ACC112 (cell line): ENCODE measurements at regions not wholly inside any gene's neighbourhood (a gene's known extent, or its start where the extent isn't known, plus 50 kb on each side); places are given as distances from the start of the nearest gene placed in this dataset.

ENCODE experiments used
- H2AFZ ChIP-seq: fragments of 200-600 bp; sonication (generic); one replicate; pipeline ENCODE4 v1.6.0; 2017; ENCODE audit warnings: antibody characterized with exemption, low read length; ENCODE audit not compliant: unreplicated experiment
- H3K27ac ChIP-seq: fragments of 200-600 bp; sonication (generic); 2 replicates; pipeline ENCODE4 v1.5.1; 2014; ENCODE audit warnings: low read depth, mild to moderate bottlenecking, antibody characterized with exemption, low read length, moderate library complexity
- H3K27me3 ChIP-seq: fragments of 200-600 bp; sonication (generic); 2 replicates; pipeline ENCODE4 v1.6.1; 2014; ENCODE audit warnings: mild to moderate bottlenecking, antibody characterized with exemption, low read length, moderate library complexity, mixed read lengths; ENCODE audit not compliant: insufficient read depth
- H3K36me3 ChIP-seq: fragments of 200-600 bp; sonication (generic); 2 replicates; pipeline ENCODE4 v1.6.1; 2016; ENCODE audit warnings: mild to moderate bottlenecking, antibody characterized with exemption, low read length, moderate library complexity, mixed read lengths; ENCODE audit not compliant: insufficient read depth
- H3K4me1 ChIP-seq: fragments of 200-600 bp; sonication (generic); one replicate; pipeline ENCODE4 v1.6.1; 2016; ENCODE audit warnings: low read length, mixed read lengths; ENCODE audit not compliant: insufficient read depth, unreplicated experiment, control insufficient read depth
- H3K4me3 ChIP-seq: fragments of 200-600 bp; sonication (generic); 2 replicates; pipeline ENCODE4 v1.5.1; 2014; ENCODE audit warnings: mild to moderate bottlenecking, low read depth, low read length
- H3K79me2 ChIP-seq: fragments of 200-600 bp; sonication (generic); one replicate; pipeline ENCODE4 v1.6.0; 2016; ENCODE audit warnings: low read length; ENCODE audit not compliant: control insufficient read depth, unreplicated experiment, insufficient read depth

GRCh38 chr2:206212673-206213513 lies 53.2 kb downstream of the EEF1B2 start:
- Histone ChIP-seq H3K4me3 (peak overlapping the region; percentile 81), H3K4me1 (peaks cover 17% of the 10 kb centered on the region), H3K27ac (peak overlapping the region; percentile 54), H3K36me3 (no peaks in the 10 kb centered on the region), H3K27me3 (no peaks in the 10 kb centered on the region), H3K79me2 (peaks cover 6% of the 10 kb centered on the region), H2AFZ (peak overlapping the region; percentile 100)

DNA sequence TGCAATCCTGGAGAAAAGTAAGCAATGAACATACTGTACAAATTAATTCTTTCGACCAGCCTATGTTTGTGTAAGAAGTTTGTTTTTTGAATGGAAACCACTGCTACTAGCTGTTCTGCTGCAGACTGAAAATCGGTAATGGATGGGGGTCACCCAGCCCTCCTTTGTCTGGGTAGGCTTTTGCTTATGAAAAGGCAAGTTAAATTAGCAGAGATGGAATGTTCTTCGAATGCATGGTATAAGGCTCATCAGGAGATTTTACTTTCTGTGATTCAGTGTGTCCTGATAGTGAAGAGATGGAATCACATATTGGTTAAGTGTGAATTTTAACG lies 53.8 kb downstream of the EEF1B2 start:
- H3K27me3 ChIP-seq: no peaks in the 10 kb centered on the region
- peak overlapping the region; percentile 81 for H3K4me3 ChIP-seq
- H3K27ac ChIP-seq: peak overlapping the region; percentile 54
- no peaks in the 10 kb centered on the region for H3K36me3 ChIP-seq
- H3K4me1 ChIP-seq: peaks cover 23% of the 10 kb centered on the region
- peaks cover 6% of the 10 kb centered on the region for H3K79me2 ChIP-seq
- peak overlapping the region; percentile 100 for H2AFZ ChIP-seq

GRCh38 chr2:206217166-206217565 lies 57.3 kb upstream of the ZDBF2 start:
- no peak overlapping the region for H3K4me3 ChIP-seq
- H3K27ac ChIP-seq: no peak overlapping the region
- no peaks in the 10 kb centered on the region for H3K36me3 ChIP-seq
- H3K27me3 ChIP-seq: no peaks in the 10 kb centered on the region
- H2AFZ ChIP-seq: peak overlapping the region; percentile 70
- H3K79me2 ChIP-seq: no peaks in the 10 kb centered on the region
- peaks cover 15% of the 10 kb centered on the region for H3K4me1 ChIP-seq

DNA sequence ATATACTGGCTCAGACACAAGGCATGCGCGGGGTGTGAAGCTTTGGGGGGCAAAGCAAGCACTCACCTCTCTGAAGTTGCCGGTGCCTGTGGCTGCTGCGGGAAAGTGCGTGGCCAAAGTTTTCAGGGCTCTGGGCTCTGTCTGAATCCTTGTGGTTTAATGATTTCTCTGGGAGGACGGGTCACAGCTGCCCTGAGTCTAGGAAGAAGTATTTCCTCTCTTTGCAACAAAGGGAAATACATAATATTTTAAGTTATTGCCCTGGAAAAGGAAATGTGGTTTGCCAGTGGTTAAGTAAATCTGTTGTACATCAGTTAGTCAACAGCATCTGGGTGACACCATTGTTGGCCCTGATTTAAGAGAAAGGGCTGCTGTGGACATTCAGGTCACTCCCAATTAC lies 56.7 kb upstream of the ZDBF2 start:
- H3K4me3 ChIP-seq: no peak overlapping the region
- H3K27ac ChIP-seq: no peak overlapping the region
- no peaks in the 10 kb centered on the region for H3K27me3 ChIP-seq
- H2AFZ ChIP-seq: peak overlapping the region; percentile 70
- no peaks in the 10 kb centered on the region for H3K79me2 ChIP-seq
- peaks cover 12% of the 10 kb centered on the region for H3K4me1 ChIP-seq
- H3K36me3 ChIP-seq: no peaks in the 10 kb centered on the region

- H3K27ac ChIP-seq: no peak overlapping the region
- no peaks in the 10 kb centered on the region for H3K79me2 ChIP-seq
- H2AFZ ChIP-seq: peak overlapping the region; percentile 70
- H3K27me3 ChIP-seq: no peaks in the 10 kb centered on the region
- no peaks in the 10 kb centered on the region for H3K36me3 ChIP-seq
- no peak overlapping the region for H3K4me3 ChIP-seq
- H3K4me1 ChIP-seq: peaks cover 12% of the 10 kb centered on the region
These were observed 56.3 kb upstream of the ZDBF2 start for GRCh38 chr2:206218156-206218555.

GRCh38 chr2:206218796-206219499 lies 55.5 kb upstream of the ZDBF2 start:
- no peaks in the 10 kb centered on the region for H3K36me3 ChIP-seq
- peaks cover 10% of the 10 kb centered on the region for H3K4me1 ChIP-seq
- H3K79me2 ChIP-seq: no peaks in the 10 kb centered on the region
- H3K27me3 ChIP-seq: no peaks in the 10 kb centered on the region
- H3K27ac ChIP-seq: no peak overlapping the region
- peak overlapping the region; percentile 46 for H2AFZ ChIP-seq
- peak overlapping the region; percentile 54 for H3K4me3 ChIP-seq

- Histone ChIP-seq H3K4me3 (no peak overlapping the region), H3K27ac (no peak overlapping the region), H3K79me2 (no peaks in the 10 kb centered on the region), H2AFZ (no peak overlapping the region), H3K36me3 (no peaks in the 10 kb centered on the region), H3K27me3 (no peaks in the 10 kb centered on the region), H3K4me1 (peaks cover 10% of the 10 kb centered on the region)
These were observed 54.5 kb upstream of the ZDBF2 start for GRCh38 chr2:206219957-206220356.

DNA sequence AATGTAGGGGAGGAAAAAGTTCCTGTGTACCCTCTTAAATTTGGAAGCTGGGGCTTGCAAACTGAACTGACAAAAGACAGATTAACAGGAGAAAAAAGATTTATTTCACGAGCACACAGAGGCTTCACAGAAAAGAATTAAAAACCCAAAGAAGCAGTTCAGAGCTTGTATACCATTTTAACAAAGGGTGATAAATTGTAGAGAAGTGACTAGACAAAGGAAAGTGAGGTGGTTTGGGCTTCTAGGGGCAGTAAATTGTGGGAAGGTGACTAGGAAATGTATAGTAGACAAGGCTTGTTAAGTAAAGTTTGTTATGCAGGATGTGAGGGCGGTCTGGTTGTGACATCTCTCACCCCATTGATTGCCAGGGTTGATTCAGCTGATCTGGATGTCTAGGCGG lies 53.5 kb upstream of the ZDBF2 start:
- no peaks in the 10 kb centered on the region for H3K79me2 ChIP-seq
- no peak overlapping the region for H3K27ac ChIP-seq
- H3K4me1 ChIP-seq: peaks cover 10% of the 10 kb centered on the region
- H3K4me3 ChIP-seq: no peak overlapping the region
- H3K36me3 ChIP-seq: no peaks in the 10 kb centered on the region
- H3K27me3 ChIP-seq: no peaks in the 10 kb centered on the region
- no peak overlapping the region for H2AFZ ChIP-seq
